Endodermal cell (in vitro differentiated cells): ENCODE measurements at regions not wholly inside any gene's neighbourhood (a gene's known extent, or its start where the extent isn't known, plus 50 kb on each side); places are given as distances from the start of the nearest gene placed in this dataset.

ENCODE experiments used
- DNase-seq: peaks from one replicate; pipeline ENCODE4 v3.0.0-alpha.2; 2017
- H3K27ac ChIP-seq: 2 replicates; pipeline ENCODE4 v1.5.1; 2013; ENCODE audit warnings: mild to moderate bottlenecking, low read depth, low read length, moderate library complexity
- H3K27me3 ChIP-seq: 2 replicates; pipeline ENCODE4 v1.6.1; 2013; ENCODE audit warnings: mild to moderate bottlenecking, low read length, moderate library complexity; ENCODE audit not compliant: insufficient read depth, control insufficient read depth, poor library complexity, severe bottlenecking
- H3K36me3 ChIP-seq: 2 replicates; pipeline ENCODE4 v1.7.0; 2013; ENCODE audit warnings: mild to moderate bottlenecking, low read length, moderate library complexity; ENCODE audit not compliant: control insufficient read depth, insufficient read depth
- H3K4me1 ChIP-seq: one replicate; pipeline ENCODE4 v1.7.0; 2013; ENCODE audit warnings: low read length; ENCODE audit not compliant: control insufficient read depth, insufficient read depth
- H3K4me3 ChIP-seq: 2 replicates; pipeline ENCODE4 v1.5.1; 2013; ENCODE audit warnings: mild to moderate bottlenecking, low read length, moderate library complexity
- H3K9ac ChIP-seq: 2 replicates; pipeline ENCODE4 v1.6.1; 2013; ENCODE audit warnings: mild to moderate bottlenecking, low read length, moderate library complexity; ENCODE audit not compliant: poor library complexity, severe bottlenecking; ENCODE audit errors: extremely low read depth
- H3K9me3 ChIP-seq: 2 replicates; pipeline ENCODE4 v1.6.1; 2013; ENCODE audit warnings: mild to moderate bottlenecking, low read length, moderate library complexity; ENCODE audit not compliant: control insufficient read depth
- H3K27ac Mint-ChIP-seq: 2 replicates; pipeline ENCODE4 v1.8.0; 2020; ENCODE audit warnings: mixed read lengths
- H3K27me3 Mint-ChIP-seq: 2 replicates; pipeline ENCODE4 v1.8.0; 2021; ENCODE audit warnings: mild to moderate bottlenecking, mixed read lengths; ENCODE audit not compliant: insufficient read depth
- H3K36me3 Mint-ChIP-seq: 2 replicates; pipeline ENCODE4 v1.8.0; 2020; ENCODE audit warnings: low read depth, mixed read lengths
- H3K4me1 Mint-ChIP-seq: 2 replicates; pipeline ENCODE4 v1.8.0; 2020; ENCODE audit warnings: mixed read lengths
- H3K4me3 Mint-ChIP-seq: 2 replicates; pipeline ENCODE4 v1.8.0; 2020; ENCODE audit warnings: mild to moderate bottlenecking, moderate library complexity, mixed read lengths
- H3K9me3 Mint-ChIP-seq: 2 replicates; pipeline ENCODE4 v1.8.0; 2020; ENCODE audit warnings: mild to moderate bottlenecking, mixed read lengths
- CTCF ChIP-seq: fragments of 200-600 bp; sonication (generic); conservative IDR thresholded peaks from 2 replicates; pipeline ENCODE4 v1.5.0; 2021; ENCODE audit warnings: antibody characterized with exemption, mild to moderate bottlenecking
- WGBS, 2 experiments: methylation state at CpG; one replicate each; pipeline versions ENCODE4 v1.1.5 to v1.1.7; 2013; ENCODE audit warnings: missing lambda C conversion rate in 2 of 2, mixed read lengths in 1 of 2; ENCODE audit not compliant: insufficient coverage in 1 of 2, insufficient read length in 1 of 2; 5-methylcytosine and 5-hydroxymethylcytosine counted together

GRCh38 chr4:18247189-18247588 is 225.6 kb upstream of the LCORL start:
- Mint-ChIP-seq H3K27me3 (no peaks in the 10 kb centered on the region), H3K4me1 (no peaks in the 10 kb centered on the region), H3K36me3 (no peaks in the 10 kb centered on the region), H3K27ac (no peak overlapping the region), H3K9me3 (no peaks in the 10 kb centered on the region), H3K4me3 (no peak overlapping the region)
- Histone ChIP-seq H3K4me1 (no peaks in the 10 kb centered on the region), H3K27ac (no peak overlapping the region), H3K4me3 (no peak overlapping the region), H3K36me3 (no peaks in the 10 kb centered on the region), H3K27me3 (no peaks in the 10 kb centered on the region), H3K9me3 (no peaks in the 10 kb centered on the region), H3K9ac (no peak overlapping the region)
- 90 to 93% methylated on average over 2 to 3 of the region's 4 CpGs for WGBS, 2 experiments
- TF ChIP-seq CTCF, result no peak
- DNase-seq, result no peak

- no peaks in the 10 kb centered on the region for H3K9me3 Mint-ChIP-seq
- H3K4me1 Mint-ChIP-seq, result no peaks in the 10 kb centered on the region
- WGBS, 2 experiments, result 90 to 95% methylated on average over 5 of the region's 5 CpGs
- Histone ChIP-seq H3K9me3 (no peaks in the 10 kb centered on the region), H3K36me3 (no peaks in the 10 kb centered on the region), H3K4me3 (no peak overlapping the region), H3K27ac (no peak overlapping the region), H3K27me3 (no peaks in the 10 kb centered on the region), H3K9ac (no peak overlapping the region), H3K4me1 (no peaks in the 10 kb centered on the region)
- DNase-seq, result no peak
- TF ChIP-seq CTCF, result no peak
- H3K4me3 Mint-ChIP-seq, result no peak overlapping the region
- H3K27me3 Mint-ChIP-seq, result no peaks in the 10 kb centered on the region
- H3K27ac Mint-ChIP-seq, result no peak overlapping the region
- H3K36me3 Mint-ChIP-seq, result no peaks in the 10 kb centered on the region
Observed at GRCh38 chr4:18242919-18243693, 221.6 kb upstream of the LCORL start.

GRCh38 chr4:18241727-18242126 is 220.2 kb upstream of the LCORL start:
- Mint-ChIP-seq H3K4me3 (no peak overlapping the region), H3K27ac (no peak overlapping the region), H3K9me3 (no peaks in the 10 kb centered on the region), H3K4me1 (no peaks in the 10 kb centered on the region), H3K36me3 (no peaks in the 10 kb centered on the region), H3K27me3 (no peaks in the 10 kb centered on the region)
- Histone ChIP-seq H3K9me3 (no peaks in the 10 kb centered on the region), H3K27me3 (no peaks in the 10 kb centered on the region), H3K4me1 (no peaks in the 10 kb centered on the region), H3K9ac (no peak overlapping the region), H3K27ac (no peak overlapping the region), H3K36me3 (no peaks in the 10 kb centered on the region), H3K4me3 (no peak overlapping the region)
- TF ChIP-seq CTCF, result no peak
- 88% methylated on average over 1 of the region's 1 CpG; no CpG with 5 or more reads in 1 of the 2 experiments for WGBS, 2 experiments
- DNase-seq, result no peak
